HepG2 (cell line): ENCODE measurements at regions not wholly inside any gene's neighbourhood (a gene's known extent, or its start where the extent isn't known, plus 50 kb on each side); places are given as distances from the start of the nearest gene placed in this dataset.
A peak's percentile ranks its signal among the peaks of the same experiment; 100 is the strongest.

Experiments used
- ATAC-seq: fragments of 200-7000 bp; cut with Tn5 transposase; 3 replicates; pipeline ENCODE4 v1.9.1; 2020; ENCODE audit warnings: mild to moderate bottlenecking, moderate library complexity
- BruUV-seq: library from RNA; stranded (reverse); fragments of 400-500 nt; replicated peaks from 2 replicates; lab custom pipeline; 2021; lab: Mats Ljungman, UMichigan
- CTCF ChIA-PET: fragments of 300-600 bp; formaldehyde crosslinking; extraction: SDS; loops from one replicate; lab custom pipeline; 2021; ENCODE audit warnings: low total read pairs, inconsistent platforms, low intra/inter-chr PET ratio; lab: Yijun Ruan, JAX
- POLR2A ChIA-PET: fragments of 350-600 bp; sonication (Branson Sonifier 250); formaldehyde crosslinking; loops from one replicate; lab custom pipeline; 2020; ENCODE audit warnings: antibody characterized with exemption, inconsistent platforms; lab: Yijun Ruan, JAX
- DNase-seq: peaks from one replicate; pipeline ENCODE4 v3.0.0-alpha.2; 2015; ENCODE audit warnings: low spot score
- FAIRE-seq: peaks from 3 replicates; lab custom pipeline; 2011; peaks lifted over from hg19 to GRCh38; lab: Jason Lieb, UNC
- H2AFZ ChIP-seq: one replicate; pipeline ENCODE4 v1.6.1; 2011; ENCODE audit warnings: low read length, inconsistent platforms
- H3K27ac ChIP-seq: fragments of 300-600 bp; 3 replicates; pipeline ENCODE4 v1.8.0; 2011; ENCODE audit warnings: mixed run types, mild to moderate bottlenecking, mixed read lengths, low read length, inconsistent platforms; ENCODE audit not compliant: insufficient read depth; ENCODE audit errors: extremely low read length
- H3K27me3 ChIP-seq, 2 experiments: fragments of 200-600 bp in 1 of 2; 2 replicates in 1 of 2; 3 replicates in 1 of 2; pipeline versions ENCODE4 v1.6.0 to v1.8.0; 2011; ENCODE audit warnings: low read length in 2 of 2, mild to moderate bottlenecking in 2 of 2, moderate library complexity in 2 of 2, inconsistent platforms in 1 of 2; ENCODE audit not compliant: insufficient read depth in 2 of 2, control insufficient read depth in 1 of 2
- H3K36me3 ChIP-seq, 2 experiments: fragments of 200-600 bp in 1 of 2; replicated peaks in 1 of 2; 2 replicates in 1 of 2; 3 replicates in 1 of 2; pipeline versions ENCODE4 v1.5.1 to v1.8.0; 2011; ENCODE audit warnings: low read length in 2 of 2, inconsistent platforms in 1 of 2; ENCODE audit not compliant: insufficient read depth in 2 of 2, control insufficient read depth in 1 of 2
- H3K4me1 ChIP-seq: 2 replicates; pipeline ENCODE4 v1.5.1; 2012; ENCODE audit warnings: low read length, inconsistent platforms; ENCODE audit not compliant: insufficient read depth
- H3K4me2 ChIP-seq: 2 replicates; pipeline ENCODE4 v1.6.0; 2011; ENCODE audit warnings: low read depth, low read length, inconsistent platforms
- H3K4me3 ChIP-seq, 3 experiments: fragments of 200-600 bp in 1 of 3; sonication (generic), shearing (Covaris generic) in 1 of 3; replicated peaks in 1 of 3; 2 replicates each; pipeline ENCODE4 v1.5.1; 2011 to 2016; ENCODE audit warnings: low read length in 3 of 3, inconsistent platforms in 2 of 3, low read depth in 2 of 3, mild to moderate bottlenecking in 2 of 3, control low read depth in 1 of 3, mixed read lengths in 1 of 3; ENCODE audit not compliant: insufficient read depth in 1 of 3
- H3K79me2 ChIP-seq: one replicate; pipeline ENCODE4 v1.6.1; 2011; ENCODE audit warnings: low read length, inconsistent platforms; ENCODE audit not compliant: insufficient read depth
- H3K9ac ChIP-seq: 2 replicates; pipeline ENCODE4 v1.6.0; 2011; ENCODE audit warnings: mild to moderate bottlenecking, low read depth, low read length, inconsistent platforms; ENCODE audit not compliant: insufficient read depth
- H3K9me3 ChIP-seq: 2 replicates; pipeline ENCODE4 v1.5.1; 2012; ENCODE audit warnings: mild to moderate bottlenecking, low read length
- H4K20me1 ChIP-seq: 2 replicates; pipeline ENCODE4 v1.6.0; 2011; ENCODE audit warnings: inconsistent platforms, mild to moderate bottlenecking, low read length, moderate library complexity; ENCODE audit not compliant: insufficient read depth
- MIXL1 ChIP-seq: IDR thresholded peaks from 2 replicates; pipeline ENCODE4 v1.6.1; 2016
- RAD21 ChIP-seq: fragments of 450-650 bp; formaldehyde crosslinking; IDR thresholded peaks from 2 replicates; pipeline ENCODE4 v1.5.0; 2020; ENCODE audit warnings: mild to moderate bottlenecking
- SMARCE1 ChIP-seq: fragments of 450-650 bp; IDR thresholded peaks from 2 replicates; pipeline ENCODE4 v1.6.1; 2017; ENCODE audit warnings: borderline replicate concordance
- SMC3 ChIP-seq: IDR thresholded peaks from 2 replicates; pipeline ENCODE4 v1.6.1; 2011; ENCODE audit warnings: low read length, improper control_type of control experiment
- STAG1 ChIP-seq: sonication (generic); formaldehyde crosslinking; IDR thresholded peaks from 2 replicates; pipeline ENCODE4 v1.4.0; 2020; ENCODE audit warnings: missing genetic modification reagents
- WGBS: methylation state at CpG from one replicate; pipeline ENCODE4 v1.1.6; 2017; ENCODE audit warnings: low lambda C conversion rate; 5-methylcytosine and 5-hydroxymethylcytosine counted together
- in situ Hi-C: cut with HindIII; loops from 2 replicates; pipeline ENCODE4 v1.10.0; 2017; ENCODE audit warnings: low pct_unique_long_range_greater_than_20kb; ENCODE audit not compliant: extremely low pct_ligation_motif_present
- intact Hi-C: fragments of 100-400 bp; cut with micrococcal nuclease; formaldehyde crosslinking; loops from one replicate; pipeline ENCODE4 v1.10.0; 2022; ENCODE audit not compliant: unreplicated experiment
- TF ChIP-seq, protein P1 (sequence below): IDR thresholded peaks from 2 replicates; pipeline ENCODE4 v1.6.1; 2012; ENCODE audit warnings: low read depth, low read length, improper control_type of control experiment
- TF ChIP-seq, protein P2 (sequence below), 2 experiments: IDR thresholded peaks; 2 replicates each; pipeline ENCODE4 v1.6.1; 2011 to 2012; ENCODE audit warnings: low read length in 2 of 2, borderline replicate concordance in 1 of 2, low read depth in 1 of 2, mild to moderate bottlenecking in 1 of 2, moderate library complexity in 1 of 2
- TF ChIP-seq, protein P3 (sequence below): sonication (generic); formaldehyde crosslinking; IDR thresholded peaks from 2 replicates; pipeline ENCODE4 v1.5.0; 2020; ENCODE audit warnings: mild to moderate bottlenecking, missing genetic modification reagents, moderate library complexity

DNA sequence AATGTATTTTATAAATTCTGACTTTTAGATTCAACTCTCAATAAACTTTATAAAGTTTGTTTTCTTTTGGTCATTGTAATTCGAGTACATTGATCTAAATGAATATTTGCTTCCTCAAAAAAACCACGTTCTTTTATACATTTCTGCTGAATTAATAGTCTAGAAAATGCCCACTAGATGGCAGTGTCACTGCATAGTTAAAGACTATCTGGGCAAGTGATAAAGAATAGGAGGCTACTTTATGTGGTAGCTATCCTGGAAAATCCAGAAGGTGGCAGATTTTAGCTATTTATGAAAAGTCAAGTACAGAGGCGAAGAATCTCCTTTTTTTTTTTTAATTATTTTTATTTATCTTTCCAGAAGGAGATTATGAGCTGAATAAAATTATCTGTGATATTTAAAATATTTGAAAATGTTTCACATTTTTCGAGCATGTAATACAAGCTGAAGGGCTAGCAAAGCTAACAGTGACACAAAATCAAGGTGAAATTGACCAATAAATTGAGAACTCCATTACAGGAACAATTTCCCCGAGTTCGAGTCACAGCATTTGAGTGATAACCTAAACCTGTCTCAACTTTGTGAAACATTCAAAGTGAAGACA lies 221.8 kb downstream of the OLFM4 start:
- Histone ChIP-seq H3K4me1 (no peaks in the 10 kb centered on the region), H3K36me3 (no peaks in the 10 kb centered on the region), H3K4me3 (no peak overlapping the region), H3K4me2 (no peak overlapping the region), H4K20me1 (no peaks in the 10 kb centered on the region), H3K9me3 (no peaks in the 10 kb centered on the region), H3K27ac (no peak overlapping the region), H2AFZ (no peak overlapping the region), H3K79me2 (no peaks in the 10 kb centered on the region), H3K9ac (no peak overlapping the region), H3K27me3 (no peaks in the 10 kb centered on the region)
- ChIA-PET CTCF (interaction anchor here (1.7 kb wide), 1 partner anchor 1995 kb away, joined by 6 read pairs; no protein-coding TSS in a partner anchor), POLR2A (no interaction called here)
- TF ChIP-seq MIXL1 (CRISPR knock-in tag) = 0 out of 2 replicates have a peak, but pooled peaks have one; percentile 22
- TF ChIP-seq, protein P1, sequence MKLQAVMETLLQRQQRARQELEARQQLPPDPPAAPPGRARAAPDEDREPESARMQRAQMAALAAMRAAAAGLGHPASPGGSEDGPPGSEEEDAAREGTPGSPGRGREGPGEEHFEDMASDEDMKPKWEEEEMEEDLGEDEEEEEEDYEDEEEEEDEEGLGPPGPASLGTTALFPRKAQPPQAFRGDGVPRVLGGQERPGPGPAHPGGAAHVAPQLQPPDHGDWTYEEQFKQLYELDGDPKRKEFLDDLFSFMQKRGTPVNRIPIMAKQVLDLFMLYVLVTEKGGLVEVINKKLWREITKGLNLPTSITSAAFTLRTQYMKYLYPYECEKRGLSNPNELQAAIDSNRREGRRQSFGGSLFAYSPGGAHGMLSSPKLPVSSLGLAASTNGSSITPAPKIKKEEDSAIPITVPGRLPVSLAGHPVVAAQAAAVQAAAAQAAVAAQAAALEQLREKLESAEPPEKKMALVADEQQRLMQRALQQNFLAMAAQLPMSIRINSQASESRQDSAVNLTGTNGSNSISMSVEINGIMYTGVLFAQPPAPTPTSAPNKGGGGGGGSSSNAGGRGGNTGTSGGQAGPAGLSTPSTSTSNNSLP = peak; percentile 78; the same call in 1 of the 2 replicates
- TF ChIP-seq STAG1 (CRISPR knock-in tag) = peak; percentile 75
- TF ChIP-seq SMC3 = peak; percentile 69
- TF ChIP-seq, protein P2, sequence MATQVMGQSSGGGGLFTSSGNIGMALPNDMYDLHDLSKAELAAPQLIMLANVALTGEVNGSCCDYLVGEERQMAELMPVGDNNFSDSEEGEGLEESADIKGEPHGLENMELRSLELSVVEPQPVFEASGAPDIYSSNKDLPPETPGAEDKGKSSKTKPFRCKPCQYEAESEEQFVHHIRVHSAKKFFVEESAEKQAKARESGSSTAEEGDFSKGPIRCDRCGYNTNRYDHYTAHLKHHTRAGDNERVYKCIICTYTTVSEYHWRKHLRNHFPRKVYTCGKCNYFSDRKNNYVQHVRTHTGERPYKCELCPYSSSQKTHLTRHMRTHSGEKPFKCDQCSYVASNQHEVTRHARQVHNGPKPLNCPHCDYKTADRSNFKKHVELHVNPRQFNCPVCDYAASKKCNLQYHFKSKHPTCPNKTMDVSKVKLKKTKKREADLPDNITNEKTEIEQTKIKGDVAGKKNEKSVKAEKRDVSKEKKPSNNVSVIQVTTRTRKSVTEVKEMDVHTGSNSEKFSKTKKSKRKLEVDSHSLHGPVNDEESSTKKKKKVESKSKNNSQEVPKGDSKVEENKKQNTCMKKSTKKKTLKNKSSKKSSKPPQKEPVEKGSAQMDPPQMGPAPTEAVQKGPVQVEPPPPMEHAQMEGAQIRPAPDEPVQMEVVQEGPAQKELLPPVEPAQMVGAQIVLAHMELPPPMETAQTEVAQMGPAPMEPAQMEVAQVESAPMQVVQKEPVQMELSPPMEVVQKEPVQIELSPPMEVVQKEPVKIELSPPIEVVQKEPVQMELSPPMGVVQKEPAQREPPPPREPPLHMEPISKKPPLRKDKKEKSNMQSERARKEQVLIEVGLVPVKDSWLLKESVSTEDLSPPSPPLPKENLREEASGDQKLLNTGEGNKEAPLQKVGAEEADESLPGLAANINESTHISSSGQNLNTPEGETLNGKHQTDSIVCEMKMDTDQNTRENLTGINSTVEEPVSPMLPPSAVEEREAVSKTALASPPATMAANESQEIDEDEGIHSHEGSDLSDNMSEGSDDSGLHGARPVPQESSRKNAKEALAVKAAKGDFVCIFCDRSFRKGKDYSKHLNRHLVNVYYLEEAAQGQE (IDR thresholded peaks at IDR 0.05; ENCODE audit: borderline replicate concordance in 1 of 2, low read depth in 1 of 2, low read length in 2 of 2) = no peak
- TF ChIP-seq, protein P3, sequence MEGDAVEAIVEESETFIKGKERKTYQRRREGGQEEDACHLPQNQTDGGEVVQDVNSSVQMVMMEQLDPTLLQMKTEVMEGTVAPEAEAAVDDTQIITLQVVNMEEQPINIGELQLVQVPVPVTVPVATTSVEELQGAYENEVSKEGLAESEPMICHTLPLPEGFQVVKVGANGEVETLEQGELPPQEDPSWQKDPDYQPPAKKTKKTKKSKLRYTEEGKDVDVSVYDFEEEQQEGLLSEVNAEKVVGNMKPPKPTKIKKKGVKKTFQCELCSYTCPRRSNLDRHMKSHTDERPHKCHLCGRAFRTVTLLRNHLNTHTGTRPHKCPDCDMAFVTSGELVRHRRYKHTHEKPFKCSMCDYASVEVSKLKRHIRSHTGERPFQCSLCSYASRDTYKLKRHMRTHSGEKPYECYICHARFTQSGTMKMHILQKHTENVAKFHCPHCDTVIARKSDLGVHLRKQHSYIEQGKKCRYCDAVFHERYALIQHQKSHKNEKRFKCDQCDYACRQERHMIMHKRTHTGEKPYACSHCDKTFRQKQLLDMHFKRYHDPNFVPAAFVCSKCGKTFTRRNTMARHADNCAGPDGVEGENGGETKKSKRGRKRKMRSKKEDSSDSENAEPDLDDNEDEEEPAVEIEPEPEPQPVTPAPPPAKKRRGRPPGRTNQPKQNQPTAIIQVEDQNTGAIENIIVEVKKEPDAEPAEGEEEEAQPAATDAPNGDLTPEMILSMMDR (CRISPR knock-in tag) = peak; percentile 72
- peak; percentile 43; the same call in 1 of the 2 replicates for TF ChIP-seq RAD21 (CRISPR knock-in tag)
- TF ChIP-seq SMARCE1 = no peak
- DNase-seq (peak; percentile 74), ATAC-seq (peak; percentile 93), FAIRE-seq (peak; percentile 63)
- no TSS peak for BruUV-seq
- 1% methylated on average over 6 of the region's 6 CpGs for WGBS
- intact Hi-C loops (loop anchor here (1.0 kb wide), 1 partner anchor 532 kb away; no protein-coding TSS in a partner anchor), in situ Hi-C loops (no loop called here)
